Upper lobe of left lung (tissue), 6 donors: ENCODE measurements at regions not wholly inside any gene's neighbourhood (a gene's known extent, or its start where the extent isn't known, plus 50 kb on each side); places are given as distances from the start of the nearest gene placed in this dataset.
"Not testable (repeated sequence)": the region's sequence is repeated elsewhere in the genome, so short reads cannot be mapped to it uniquely, and the experiment has no call there.

ENCODE experiments used
- ATAC-seq, 2 donors: fragments of 200-7000 bp; cut with Tn5 transposase; one replicate each; pipeline ENCODE4 v1.9.1; 2022; ENCODE audit warnings: mild to moderate bottlenecking in 2 of 2, moderate library complexity in 2 of 2; ENCODE audit not compliant: low FRiP score in 2 of 2
- DNase-seq, 2 donors: peaks; one replicate each; pipeline ENCODE4 v3.0.0-alpha.2; 2019 to 2020
- H3K27ac ChIP-seq, 4 donors: fragments of 200-600 bp; sonication (generic); one replicate each; pipeline ENCODE4 v1.5.1; 2016 to 2019
- H3K27me3 ChIP-seq, 4 donors: fragments of 200-600 bp; sonication (generic); one replicate each; pipeline ENCODE4 v1.5.1; 2017 to 2019
- H3K36me3 ChIP-seq, 4 donors: fragments of 200-600 bp; sonication (generic); one replicate each; pipeline ENCODE4 v1.5.1; 2016 to 2019
- H3K4me1 ChIP-seq, 4 donors: fragments of 200-600 bp; sonication (generic); one replicate each; pipeline ENCODE4 v1.5.1; 2018 to 2019
- H3K4me3 ChIP-seq, 4 donors: fragments of 200-600 bp; sonication (generic); one replicate each; pipeline ENCODE4 v1.5.1; 2017 to 2019; ENCODE audit warnings: mild to moderate bottlenecking in 2 of 4, moderate library complexity in 1 of 4
- H3K9me3 ChIP-seq, 4 donors: fragments of 200-600 bp; sonication (generic); one replicate each; pipeline ENCODE4 v1.5.1; 2018 to 2019
- CTCF ChIP-seq, 6 experiments: fragments of 450-650 bp in 4 of 6; fragments of 200-600 bp in 2 of 6; sonication (generic) in 2 of 6; IDR thresholded peaks; one replicate each; pipeline ENCODE4 v1.5.1; 2016 to 2019; ENCODE audit warnings: antibody characterized with exemption in 6 of 6
- EP300 ChIP-seq, 4 donors: sonication (generic); formaldehyde crosslinking; IDR thresholded peaks; one replicate each; pipeline ENCODE4 v1.5.1; 2017; ENCODE audit warnings: antibody characterized with exemption in 4 of 4, control low read depth in 2 of 4
- POLR2A ChIP-seq, 4 donors: fragments of 450-650 bp; IDR thresholded peaks; one replicate each; pipeline ENCODE4 v1.5.1; 2016 to 2017; ENCODE audit warnings: antibody characterized with exemption in 4 of 4, mild to moderate bottlenecking in 2 of 4
- POLR2AphosphoS5 ChIP-seq, 2 donors: sonication (generic); formaldehyde crosslinking; IDR thresholded peaks; one replicate each; pipeline ENCODE4 v1.5.1; 2017; ENCODE audit warnings: antibody characterized with exemption in 2 of 2
- WGBS, 2 donors: methylation state at CpG; one replicate each; pipeline ENCODE4 v1.1.5; 2017 to 2018; 5-methylcytosine and 5-hydroxymethylcytosine counted together
- donor health status: DM: no; HTN: no; CAD: no; lungs with moderate emphysema.
- donor health status: DM: no; HTN: yes; CAD: no; lungs with severe emphysema.

DNA sequence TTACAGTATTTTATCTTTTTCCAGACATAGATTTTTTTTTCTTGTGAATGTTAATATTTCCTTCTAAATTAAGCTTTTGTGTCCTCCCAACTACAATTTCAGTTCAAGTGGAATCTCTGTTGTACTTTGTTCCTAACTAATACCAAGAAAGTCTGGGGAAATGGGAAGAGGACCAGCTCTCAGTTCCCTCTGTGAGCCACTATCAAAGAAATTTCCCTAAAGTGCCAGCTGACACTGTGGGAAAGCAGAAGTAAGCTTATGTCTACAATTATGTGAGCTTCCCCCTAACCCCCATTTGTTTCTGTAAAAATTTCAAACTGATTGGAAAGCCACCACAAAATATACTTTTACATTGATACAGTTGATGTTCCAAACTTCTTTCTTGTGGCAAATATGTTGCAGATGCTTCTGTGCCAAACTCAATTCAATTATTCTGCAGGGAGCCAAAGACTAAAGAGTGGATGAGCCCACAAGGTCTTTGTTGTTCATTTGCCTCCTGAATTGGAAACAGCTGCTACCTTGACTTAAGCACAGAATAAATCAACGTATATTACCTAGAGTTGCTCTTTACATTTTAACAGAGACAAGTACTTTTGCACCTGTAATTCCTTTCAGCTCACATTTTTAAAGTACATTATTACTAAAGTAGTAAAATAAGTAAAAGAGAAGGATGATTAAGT, 306.6 kb downstream of the PTH2R start:
- no peak for DNase-seq

DNA sequence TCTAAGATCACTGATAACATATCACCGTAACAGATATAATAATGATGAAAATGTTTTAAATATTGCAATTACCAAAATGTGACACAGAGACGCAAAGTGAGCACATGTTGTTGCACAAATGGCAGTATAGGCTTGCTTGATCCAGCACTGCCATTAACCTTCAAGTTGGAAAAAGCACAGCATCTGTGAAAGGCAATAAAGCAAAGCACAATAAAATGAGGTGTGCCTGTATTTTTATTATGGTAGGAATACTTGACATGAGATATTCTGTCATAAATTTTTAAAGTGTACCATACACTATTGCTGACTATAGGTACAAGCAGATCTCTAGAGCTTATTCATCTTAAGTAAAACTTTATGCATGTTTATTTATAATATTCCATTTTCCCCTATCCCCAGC, 312.2 kb downstream of the PTH2R start:
- Histone ChIP-seq H3K9me3 (no peaks in the 10 kb centered on the region), H3K27me3 (no peaks in the 10 kb centered on the region), H3K4me3 (no peak overlapping the region), H3K4me1 (no peaks in the 10 kb centered on the region), H3K27ac (no peak overlapping the region), H3K36me3 (no peaks in the 10 kb centered on the region)
- no peak for ATAC-seq
- no peak for DNase-seq
- no peak for TF ChIP-seq CTCF (IDR thresholded peaks at IDR 0.05)
- no peak for TF ChIP-seq POLR2A (IDR thresholded peaks at IDR 0.05)
- TF ChIP-seq EP300 (IDR thresholded peaks at IDR 0.05) = no peak
- TF ChIP-seq POLR2AphosphoS5 (IDR thresholded peaks at IDR 0.05) = no peak
- WGBS, 2 donors = 95% methylated on average over 2 of the region's 2 CpGs

More for the DNA sequence above, 306.6 kb downstream of the PTH2R start:
- Histone ChIP-seq H3K36me3 (no peaks in the 10 kb centered on the region), H3K27me3 (no peaks in the 10 kb centered on the region), H3K4me3 (no peak overlapping the region), H3K4me1 (no peaks in the 10 kb centered on the region), H3K9me3 (no peaks in the 10 kb centered on the region), H3K27ac (no peak overlapping the region)
- TF ChIP-seq POLR2AphosphoS5 (IDR thresholded peaks at IDR 0.05) (no peak), CTCF (IDR thresholded peaks at IDR 0.05) (no peak)
- WGBS, 2 donors = 46 to 67% methylated on average over 1 of the region's 1 CpG
- ATAC-seq = peak in 1 of 2 donors; percentile 56

- no peak for DNase-seq
- Histone ChIP-seq H3K9me3 (no peaks in the 10 kb centered on the region), H3K27ac (no peak overlapping the region), H3K4me3 (no peak overlapping the region), H3K36me3 (no peaks in the 10 kb centered on the region), H3K27me3 (no peaks in the 10 kb centered on the region), H3K4me1 (no peaks in the 10 kb centered on the region)
- TF ChIP-seq EP300 (IDR thresholded peaks at IDR 0.05) = no peak
- no peak for TF ChIP-seq CTCF (IDR thresholded peaks at IDR 0.05)
- no peak for ATAC-seq
- 24 to 43% methylated on average over 1 of the region's 1 CpG for WGBS, 2 donors
These were observed 316.1 kb downstream of the PTH2R start for GRCh38 chr2:208722731-208723130.

- Histone ChIP-seq H3K4me1 (no peaks in the 10 kb centered on the region), H3K4me3 (no peak overlapping the region), H3K27ac (no peak overlapping the region), H3K36me3 (no peaks in the 10 kb centered on the region), H3K27me3 (no peaks in the 10 kb centered on the region), H3K9me3 (no peaks in the 10 kb centered on the region)
- TF ChIP-seq POLR2A (IDR thresholded peaks at IDR 0.05) = no peak
- no peak for TF ChIP-seq POLR2AphosphoS5 (IDR thresholded peaks at IDR 0.05)
- no peak for TF ChIP-seq EP300 (IDR thresholded peaks at IDR 0.05)
- no peak for TF ChIP-seq CTCF (IDR thresholded peaks at IDR 0.05)
- DNase-seq = no peak
- WGBS, 2 donors = 59 to 81% methylated on average over 4 of the region's 4 CpGs
- no peak for ATAC-seq
These were observed 318.7 kb downstream of the PTH2R start for GRCh38 chr2:208725280-208725679.

DNA sequence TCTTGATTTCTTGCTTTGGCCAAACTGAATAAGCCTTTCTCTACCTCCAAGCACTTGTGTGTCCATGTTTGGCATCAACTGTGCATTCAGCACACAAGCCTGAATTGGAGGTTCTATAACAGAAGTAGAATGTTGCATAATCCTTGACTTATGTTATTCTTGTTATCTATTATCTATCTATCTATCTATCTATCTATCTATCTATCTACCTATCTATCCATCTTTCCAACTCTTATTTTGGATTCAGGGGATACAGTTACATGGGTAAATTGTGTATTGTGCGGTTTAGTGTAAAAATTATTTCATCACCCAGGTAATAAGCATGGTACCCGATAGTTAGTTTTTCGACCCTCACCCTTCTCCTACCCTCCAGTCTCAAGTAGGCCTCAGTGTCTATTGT, 319.6 kb downstream of the PTH2R start:
- WGBS, 2 donors = 90 to 97% methylated on average over 3 of the region's 3 CpGs
- H3K4me3 ChIP-seq = no peak overlapping the region
- no peaks in the 10 kb centered on the region for H3K4me1 ChIP-seq
- DNase-seq (no peak), ATAC-seq (no peak)
- H3K27ac ChIP-seq = no peak overlapping the region
- H3K36me3 ChIP-seq = no peaks in the 10 kb centered on the region
- no peaks in the 10 kb centered on the region for H3K9me3 ChIP-seq
- no peaks in the 10 kb centered on the region for H3K27me3 ChIP-seq
- TF ChIP-seq POLR2A (IDR thresholded peaks at IDR 0.05) (no peak), CTCF (IDR thresholded peaks at IDR 0.05) (no peak), EP300 (IDR thresholded peaks at IDR 0.05) (no peak), POLR2AphosphoS5 (IDR thresholded peaks at IDR 0.05) (no peak)

DNA sequence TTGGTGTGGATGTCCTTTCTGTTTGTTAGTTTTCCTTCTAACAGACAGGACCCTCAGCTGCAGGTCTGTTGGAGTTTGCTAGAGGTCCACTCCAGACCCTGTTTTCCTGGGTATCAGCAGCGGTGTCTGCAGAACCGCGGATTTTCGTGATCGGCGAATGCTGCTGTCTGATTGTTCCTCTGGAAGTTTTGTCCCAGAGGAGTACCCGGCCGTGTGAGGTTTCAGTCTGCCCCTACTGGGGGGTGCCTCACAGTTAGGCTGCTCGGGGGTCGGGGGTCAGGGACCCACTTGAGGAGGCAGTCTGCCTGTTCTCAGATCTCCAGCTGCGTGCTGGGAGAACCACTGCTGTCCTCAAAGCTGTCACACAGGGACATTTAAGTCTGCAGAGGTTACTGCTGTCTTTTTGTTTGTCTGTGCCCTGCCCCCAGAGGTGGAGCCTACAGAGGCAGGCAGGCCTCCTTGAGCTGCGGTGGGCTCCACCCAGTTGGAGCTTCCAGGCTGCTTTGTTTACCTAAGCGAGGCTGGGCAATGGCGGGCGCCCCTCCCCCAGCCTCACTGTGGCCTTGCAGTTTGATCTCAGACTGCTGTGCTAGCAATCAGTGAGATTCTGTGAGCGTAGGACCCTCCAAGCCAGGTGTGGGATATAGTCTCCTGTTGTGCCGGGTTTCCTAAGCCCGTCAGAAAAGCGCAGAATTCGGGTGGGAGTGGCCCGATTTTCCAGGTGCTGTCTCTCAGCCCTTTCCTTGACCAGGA, 345.2 kb downstream of the PTH2R start:
- 67 to 94% methylated on average over 3 to 17 of the region's 21 CpGs for WGBS, 2 donors
- not testable (repeated sequence) for H3K4me1 ChIP-seq, H3K27me3 ChIP-seq, ATAC-seq, H3K27ac ChIP-seq, H3K9me3 ChIP-seq, H3K4me3 ChIP-seq, H3K36me3 ChIP-seq
- peak in 1 of 2 donors; percentile 55 for DNase-seq
